ENCODE measurements at regions not wholly inside any gene's neighbourhood (a gene's known extent, or its start where the extent isn't known, plus 50 kb on each side); places are given as distances from the start of the nearest gene placed in this dataset.
A peak's percentile ranks its signal among the peaks of the same experiment; 100 is the strongest.

GRCh38 chr15:39092354-39092753, 488.5 kb upstream of the THBS1 start:
- peak overlapping the region; percentile 93 for H3K18ac ChIP-seq (ENCODE audit: low read length)
- WGBS, 2 donors (ENCODE audit: extremely low coverage in 2 of 2, insufficient read length in 2 of 2, insufficient replicate concordance in 1 of 2): no CpG with 5 or more reads among the region's 4 CpGs
- no peak overlapping the region for H3K4me2 ChIP-seq (ENCODE audit: insufficient read depth, low read length, poor library complexity, severe bottlenecking)

GRCh38 chr15:39092761-39093160, 488.1 kb upstream of the THBS1 start:
- Histone ChIP-seq H3K14ac (ENCODE audit: low read length) (peak overlapping the region; percentile 71), H3K9me3 (replicated peaks in 1 of 2; ENCODE audit: control insufficient read depth in 2 of 2, insufficient read depth in 1 of 2, low read depth in 1 of 2, low read length in 2 of 2) (no peaks in the 10 kb centered on the region), H3K9ac (ENCODE audit: low read depth, low read length, poor library complexity) (no peak overlapping the region), H3K23ac (ENCODE audit: low read depth, low read length, poor library complexity) (peak overlapping the region; percentile 65), H3K27ac (replicated peaks; ENCODE audit: low read length) (no peak overlapping the region), H4K8ac (ENCODE audit: low read depth, low read length) (peak overlapping the region; percentile 65), H3K18ac (ENCODE audit: low read length) (peak overlapping the region; percentile 93), H4K91ac (ENCODE audit: low read depth, low read length, poor library complexity) (no peak overlapping the region), H3K79me1 (ENCODE audit: low read depth, low read length) (no peaks in the 10 kb centered on the region), H3K4me1 (ENCODE audit: control insufficient read depth in 2 of 2, insufficient read depth in 1 of 2, low read depth in 1 of 2, low read length in 2 of 2) (peaks cover 14 to 23% of the 10 kb centered on the region in 2 donors), H3K4me3 (ENCODE audit: low read length in 2 of 2) (no peak overlapping the region), H3K4ac (ENCODE audit: low read length) (no peak overlapping the region), H2AFZ (ENCODE audit: low read length) (no peak overlapping the region), H2BK5ac (ENCODE audit: low read length) (peak overlapping the region; percentile 87), H3K27me3 (ENCODE audit: control insufficient read depth in 3 of 3, insufficient read depth in 3 of 3, low read depth in 1 of 3, low read length in 3 of 3) (no peaks in the 10 kb centered on the region), H2BK15ac (ENCODE audit: low read length) (peak overlapping the region; percentile 99), H2BK12ac (ENCODE audit: low read length) (peak overlapping the region; percentile 98), H3K36me3 (replicated peaks in 1 of 2; ENCODE audit: control insufficient read depth in 2 of 2, insufficient read depth in 2 of 2, low read length in 2 of 2) (no peaks in the 10 kb centered on the region), H2BK120ac (ENCODE audit: low read depth, low read length) (peak overlapping the region; percentile 87), H3K4me2 (ENCODE audit: insufficient read depth, low read length, poor library complexity, severe bottlenecking) (no peak overlapping the region), H2AK5ac (ENCODE audit: low read depth, low read length) (peak overlapping the region; percentile 97)
- no CpG with 5 or more reads among the region's 2 CpGs for WGBS, 2 donors (ENCODE audit: extremely low coverage in 2 of 2, insufficient read length in 2 of 2, insufficient replicate concordance in 1 of 2)
- no peak for DNase-seq (ENCODE audit: low spot score)

More at GRCh38 chr15:39092354-39092753, 488.5 kb upstream of the THBS1 start:
- Histone ChIP-seq H3K9ac (ENCODE audit: low read depth, low read length, poor library complexity) (no peak overlapping the region), H3K9me3 (replicated peaks in 1 of 2; ENCODE audit: control insufficient read depth in 2 of 2, insufficient read depth in 1 of 2, low read depth in 1 of 2, low read length in 2 of 2) (no peaks in the 10 kb centered on the region), H2AK5ac (ENCODE audit: low read depth, low read length) (peak overlapping the region; percentile 97), H2BK12ac (ENCODE audit: low read length) (peak overlapping the region; percentile 98), H3K79me1 (ENCODE audit: low read depth, low read length) (no peaks in the 10 kb centered on the region), H3K14ac (ENCODE audit: low read length) (peak overlapping the region; percentile 71), H3K4ac (ENCODE audit: low read length) (peak overlapping the region; percentile 76), H3K4me1 (ENCODE audit: control insufficient read depth in 2 of 2, insufficient read depth in 1 of 2, low read depth in 1 of 2, low read length in 2 of 2) (peaks cover 14 to 23% of the 10 kb centered on the region in 2 donors), H2BK15ac (ENCODE audit: low read length) (peak overlapping the region; percentile 99), H3K27ac (replicated peaks; ENCODE audit: low read length) (no peak overlapping the region), H2AFZ (ENCODE audit: low read length) (no peak overlapping the region), H3K23ac (ENCODE audit: low read depth, low read length, poor library complexity) (peak overlapping the region; percentile 65), H2BK120ac (ENCODE audit: low read depth, low read length) (peak overlapping the region; percentile 87), H3K36me3 (replicated peaks in 1 of 2; ENCODE audit: control insufficient read depth in 2 of 2, insufficient read depth in 2 of 2, low read length in 2 of 2) (no peaks in the 10 kb centered on the region), H3K4me3 (ENCODE audit: low read length in 2 of 2) (no peak overlapping the region), H2BK5ac (ENCODE audit: low read length) (peak overlapping the region; percentile 87), H4K91ac (ENCODE audit: low read depth, low read length, poor library complexity) (no peak overlapping the region), H4K8ac (ENCODE audit: low read depth, low read length) (peak overlapping the region; percentile 65), H3K27me3 (ENCODE audit: control insufficient read depth in 3 of 3, insufficient read depth in 3 of 3, low read depth in 1 of 3, low read length in 3 of 3) (no peaks in the 10 kb centered on the region)
- DNase-seq (ENCODE audit: low spot score): no peak

GRCh38 chr15:39094116-39094515, 486.8 kb upstream of the THBS1 start:
- Histone ChIP-seq H4K91ac (ENCODE audit: low read depth, low read length, poor library complexity) (no peak overlapping the region), H2BK12ac (ENCODE audit: low read length) (no peak overlapping the region), H2AFZ (ENCODE audit: low read length) (no peak overlapping the region), H3K9ac (ENCODE audit: low read depth, low read length, poor library complexity) (no peak overlapping the region), H4K8ac (ENCODE audit: low read depth, low read length) (no peak overlapping the region), H3K27me3 (ENCODE audit: control insufficient read depth in 3 of 3, insufficient read depth in 3 of 3, low read depth in 1 of 3, low read length in 3 of 3) (no peaks in the 10 kb centered on the region), H3K4me2 (ENCODE audit: insufficient read depth, low read length, poor library complexity, severe bottlenecking) (no peak overlapping the region), H3K36me3 (replicated peaks in 1 of 2; ENCODE audit: control insufficient read depth in 2 of 2, insufficient read depth in 2 of 2, low read length in 2 of 2) (no peaks in the 10 kb centered on the region), H2BK5ac (ENCODE audit: low read length) (no peak overlapping the region), H3K27ac (replicated peaks; ENCODE audit: low read length) (no peak overlapping the region), H3K9me3 (replicated peaks in 1 of 2; ENCODE audit: control insufficient read depth in 2 of 2, insufficient read depth in 1 of 2, low read depth in 1 of 2, low read length in 2 of 2) (no peaks in the 10 kb centered on the region), H3K23ac (ENCODE audit: low read depth, low read length, poor library complexity) (no peak overlapping the region), H2BK120ac (ENCODE audit: low read depth, low read length) (no peak overlapping the region), H3K4ac (ENCODE audit: low read length) (no peak overlapping the region), H3K4me1 (ENCODE audit: control insufficient read depth in 2 of 2, insufficient read depth in 1 of 2, low read depth in 1 of 2, low read length in 2 of 2) (peaks cover 14 to 20% of the 10 kb centered on the region in 2 donors), H2AK5ac (ENCODE audit: low read depth, low read length) (no peak overlapping the region), H3K18ac (ENCODE audit: low read length) (no peak overlapping the region), H3K4me3 (ENCODE audit: low read length in 2 of 2) (no peak overlapping the region), H3K79me1 (ENCODE audit: low read depth, low read length) (no peaks in the 10 kb centered on the region), H2BK15ac (ENCODE audit: low read length) (no peak overlapping the region), H3K14ac (ENCODE audit: low read length) (no peak overlapping the region)
- no peak for DNase-seq (ENCODE audit: low spot score)

GRCh38 chr15:39095218-39095879, 485.5 kb upstream of the THBS1 start:
- Histone ChIP-seq H3K36me3 (replicated peaks in 1 of 2; ENCODE audit: control insufficient read depth in 2 of 2, insufficient read depth in 2 of 2, low read length in 2 of 2) (no peaks in the 10 kb centered on the region), H3K4me1 (ENCODE audit: control insufficient read depth in 2 of 2, insufficient read depth in 1 of 2, low read depth in 1 of 2, low read length in 2 of 2) (peaks cover 14 to 20% of the 10 kb centered on the region in 2 donors), H3K14ac (ENCODE audit: low read length) (no peak overlapping the region), H3K27ac (replicated peaks; ENCODE audit: low read length) (peak overlapping the region; percentile 70), H2AK5ac (ENCODE audit: low read depth, low read length) (no peak overlapping the region), H3K4ac (ENCODE audit: low read length) (no peak overlapping the region), H3K18ac (ENCODE audit: low read length) (no peak overlapping the region), H2AFZ (ENCODE audit: low read length) (peak overlapping the region; percentile 23), H3K9me3 (replicated peaks in 1 of 2; ENCODE audit: control insufficient read depth in 2 of 2, insufficient read depth in 1 of 2, low read depth in 1 of 2, low read length in 2 of 2) (no peaks in the 10 kb centered on the region), H3K27me3 (ENCODE audit: control insufficient read depth in 3 of 3, insufficient read depth in 3 of 3, low read depth in 1 of 3, low read length in 3 of 3) (no peaks in the 10 kb centered on the region), H2BK120ac (ENCODE audit: low read depth, low read length) (no peak overlapping the region), H2BK12ac (ENCODE audit: low read length) (no peak overlapping the region), H2BK15ac (ENCODE audit: low read length) (no peak overlapping the region), H3K9ac (ENCODE audit: low read depth, low read length, poor library complexity) (no peak overlapping the region), H3K79me1 (ENCODE audit: low read depth, low read length) (no peaks in the 10 kb centered on the region), H3K23ac (ENCODE audit: low read depth, low read length, poor library complexity) (no peak overlapping the region), H2BK5ac (ENCODE audit: low read length) (no peak overlapping the region), H4K91ac (ENCODE audit: low read depth, low read length, poor library complexity) (no peak overlapping the region), H3K4me2 (ENCODE audit: insufficient read depth, low read length, poor library complexity, severe bottlenecking) (no peak overlapping the region), H4K8ac (ENCODE audit: low read depth, low read length) (no peak overlapping the region), H3K4me3 (ENCODE audit: low read length in 2 of 2) (no peak overlapping the region)
- WGBS, 2 donors (ENCODE audit: extremely low coverage in 2 of 2, insufficient read length in 2 of 2, insufficient replicate concordance in 1 of 2): no CpG with 5 or more reads among the region's 8 CpGs
- DNase-seq (ENCODE audit: low spot score): peak; percentile 32

Data from neuronal stem cell (in vitro differentiated cells).